GM21717 (cell line): ENCODE measurements at regions not wholly inside any gene's neighbourhood (a gene's known extent, or its start where the extent isn't known, plus 50 kb on each side); places are given as distances from the start of the nearest gene placed in this dataset.
A peak's percentile ranks its signal among the peaks of the same experiment; 100 is the strongest.
"Not testable (repeated sequence)": the region's sequence is repeated elsewhere in the genome, so short reads cannot be mapped to it uniquely, and the experiment has no call there.

Experiments used
- ATAC-seq: cut with Tn5 transposase; IDR thresholded peaks from one replicate; pipeline ENCODE4 v1.9.1; 2021; ENCODE audit warnings: mild to moderate bottlenecking, moderate library complexity; ENCODE audit not compliant: unreplicated experiment

GRCh38 chr11:16542353-16542752 is 186.0 kb upstream of the SOX6 start:
- no peak for ATAC-seq

- ATAC-seq, result no peak
Measured at GRCh38 chr11:16536513-16536912, 180.2 kb upstream of the SOX6 start.

GRCh38 chr11:16528639-16529038 is 172.3 kb upstream of the SOX6 start:
- ATAC-seq, result no peak

GRCh38 chr11:16527525-16528246 is 171.3 kb upstream of the SOX6 start:
- ATAC-seq, result no peak

- no peak for ATAC-seq
Measured at GRCh38 chr11:16526947-16527346, 170.6 kb upstream of the SOX6 start.

GRCh38 chr11:16520713-16521112 is 164.4 kb upstream of the SOX6 start:
- ATAC-seq, result not testable (repeated sequence)

GRCh38 chr11:16512899-16513241 is 156.5 kb upstream of the SOX6 start:
- peak; percentile 96 for ATAC-seq

GRCh38 chr11:16512198-16512898 is 156.0 kb upstream of the SOX6 start:
- ATAC-seq, result no peak

GRCh38 chr11:16511116-16512114 is 155.1 kb upstream of the SOX6 start:
- ATAC-seq, result no peak

- no peak for ATAC-seq
Measured at GRCh38 chr11:16505481-16505880, 149.1 kb upstream of the SOX6 start.

GRCh38 chr11:16503891-16504290 is 147.5 kb upstream of the SOX6 start:
- not testable (repeated sequence) for ATAC-seq

GRCh38 chr11:16494918-16495691 is 138.8 kb upstream of the SOX6 start:
- ATAC-seq, result no peak

GRCh38 chr11:16484434-16484833 is 128.1 kb upstream of the SOX6 start:
- ATAC-seq, result no peak

GRCh38 chr11:16474659-16475058 is 118.3 kb upstream of the SOX6 start:
- no peak for ATAC-seq

GRCh38 chr11:16469968-16470367 is 113.6 kb upstream of the SOX6 start:
- ATAC-seq, result no peak

GRCh38 chr11:16468735-16469453 is 112.5 kb upstream of the SOX6 start:
- ATAC-seq, result no peak

- ATAC-seq, result no peak
Measured at GRCh38 chr11:16460508-16460907, 104.2 kb upstream of the SOX6 start.

- no peak for ATAC-seq
Measured at GRCh38 chr11:16456366-16456765, 100.0 kb upstream of the SOX6 start.

- no peak for ATAC-seq
Measured at GRCh38 chr11:16454289-16454863, 98.0 kb upstream of the SOX6 start.
